Stimulated activated CD8-positive, alpha-beta memory T cell treated with anti-CD3 and anti-CD28 coated beads, Interleukin-4, amount 100 ng/mL, for 48 hours (primary cell): ENCODE measurements at regions not wholly inside any gene's neighbourhood (a gene's known extent, or its start where the extent isn't known, plus 50 kb on each side); places are given as distances from the start of the nearest gene placed in this dataset.
"Not testable (repeated sequence)": the region's sequence is repeated elsewhere in the genome, so short reads cannot be mapped to it uniquely, and the experiment has no call there.

Experiments used
- DNase-seq: peaks from one replicate; pipeline ENCODE4 v3.0.0-alpha.2; 2020

GRCh38 chr4:137949746-137950145 is 292.4 kb downstream of the SLC7A11 start:
- DNase-seq = no peak

- no peak for DNase-seq
Observed at GRCh38 chr4:137946453-137947174, 295.5 kb downstream of the SLC7A11 start.

GRCh38 chr4:137942815-137943214 is 299.3 kb downstream of the SLC7A11 start:
- not testable (repeated sequence) for DNase-seq

- not testable (repeated sequence) for DNase-seq
Observed at GRCh38 chr4:137942015-137942515, 300.1 kb downstream of the SLC7A11 start.

GRCh38 chr4:137934911-137935310 is 307.2 kb downstream of the SLC7A11 start:
- no peak for DNase-seq

GRCh38 chr4:137934046-137934445 is 308.1 kb downstream of the SLC7A11 start:
- no peak for DNase-seq

GRCh38 chr4:137927972-137928371 is 314.2 kb downstream of the SLC7A11 start:
- DNase-seq = no peak

- DNase-seq = no peak
Observed at GRCh38 chr4:137923494-137923893, 318.7 kb downstream of the SLC7A11 start.

GRCh38 chr4:137922721-137923120 is 319.4 kb downstream of the SLC7A11 start:
- no peak for DNase-seq

GRCh38 chr4:137909529-137910309 is 332.4 kb downstream of the SLC7A11 start:
- DNase-seq = no peak

GRCh38 chr4:137905930-137906329 is 336.2 kb downstream of the SLC7A11 start:
- no peak for DNase-seq

GRCh38 chr4:137901114-137901513 is 341.0 kb downstream of the SLC7A11 start:
- no peak for DNase-seq

GRCh38 chr4:137896221-137896737 is 345.9 kb downstream of the SLC7A11 start:
- DNase-seq = no peak

- not testable (repeated sequence) for DNase-seq
Observed at GRCh38 chr4:137895515-137895914, 346.6 kb downstream of the SLC7A11 start.

- DNase-seq = no peak
Observed at GRCh38 chr4:137892134-137892533, 350.0 kb downstream of the SLC7A11 start.

- no peak for DNase-seq
Observed at GRCh38 chr4:137890812-137891211, 351.3 kb downstream of the SLC7A11 start.

GRCh38 chr4:137881641-137882040 is 349.3 kb upstream of the PCDH18 start:
- DNase-seq = no peak

GRCh38 chr4:137868067-137868466 is 335.8 kb upstream of the PCDH18 start:
- not testable (repeated sequence) for DNase-seq

GRCh38 chr4:137866671-137867070 is 334.4 kb upstream of the PCDH18 start:
- DNase-seq = no peak

- no peak for DNase-seq
Observed at GRCh38 chr4:137861682-137862081, 329.4 kb upstream of the PCDH18 start.

GRCh38 chr4:137853424-137853823 is 321.1 kb upstream of the PCDH18 start:
- DNase-seq = no peak

- no peak for DNase-seq
Observed at GRCh38 chr4:137852326-137852725, 320.0 kb upstream of the PCDH18 start.

GRCh38 chr4:137851435-137851834 is 319.1 kb upstream of the PCDH18 start:
- no peak for DNase-seq

GRCh38 chr4:137827945-137828344 is 295.7 kb upstream of the PCDH18 start:
- not testable (repeated sequence) for DNase-seq
